IMR-90 (cell line): ENCODE measurements at regions not wholly inside any gene's neighbourhood (a gene's known extent, or its start where the extent isn't known, plus 50 kb on each side); places are given as distances from the start of the nearest gene placed in this dataset.
"Not testable (repeated sequence)": the region's sequence is repeated elsewhere in the genome, so short reads cannot be mapped to it uniquely, and the experiment has no call there.

Experiments used
- ATAC-seq: fragments of 200-7000 bp; cut with Tn5 transposase; 2 replicates; pipeline ENCODE4 v1.9.1; 2020; ENCODE audit warnings: low read depth, mild to moderate bottlenecking, moderate library complexity
- BruUV-seq: library from RNA; stranded (reverse); fragments of 400-500 nt; replicated peaks from 2 replicates; lab custom pipeline; 2021; lab: Mats Ljungman, UMichigan
- CTCF ChIA-PET: fragments of 300-600 bp; formaldehyde crosslinking; extraction: SDS; loops from one replicate; lab custom pipeline; 2021; ENCODE audit warnings: antibody characterized with exemption; lab: Yijun Ruan, JAX
- POLR2A ChIA-PET: fragments of 300-600 bp; sonication (Branson Sonifier 250); formaldehyde crosslinking; loops from one replicate; lab custom pipeline; 2022; ENCODE audit warnings: antibody characterized with exemption; ENCODE audit not compliant: unreplicated experiment; lab: Charles Lee
- DNase-seq: peaks from one replicate; pipeline ENCODE4 v3.0.0; 2013
- H2AFZ ChIP-seq: replicated peaks from 2 replicates; pipeline ENCODE3; 2013; ENCODE audit warnings: low read length, mild to moderate bottlenecking; ENCODE audit not compliant: poor library complexity
- H2AK5ac ChIP-seq: 2 replicates; pipeline ENCODE4 v1.6.1; 2013; ENCODE audit warnings: low read depth, low read length, inconsistent platforms
- H2AK9ac ChIP-seq: replicated peaks from 2 replicates; pipeline ENCODE3; 2013; ENCODE audit warnings: mild to moderate bottlenecking, low read depth, low read length, moderate library complexity; ENCODE audit not compliant: poor library complexity
- H2BK120ac ChIP-seq: 2 replicates; pipeline ENCODE4 v1.6.1; 2013; ENCODE audit warnings: low read depth, low read length, inconsistent platforms
- H2BK15ac ChIP-seq: 3 replicates; pipeline ENCODE4 v1.6.1; 2013; ENCODE audit warnings: low read depth, low read length, inconsistent platforms
- H2BK20ac ChIP-seq: 2 replicates; pipeline ENCODE4 v1.6.1; 2013; ENCODE audit warnings: low read depth, mild to moderate bottlenecking, inconsistent platforms, low read length, moderate library complexity
- H2BK5ac ChIP-seq: 2 replicates; pipeline ENCODE4 v1.6.1; 2013; ENCODE audit warnings: mild to moderate bottlenecking, low read depth, low read length, inconsistent platforms; ENCODE audit not compliant: poor library complexity, severe bottlenecking
- H3K14ac ChIP-seq: replicated peaks from 2 replicates; pipeline ENCODE4 v1.6.1; 2013; ENCODE audit warnings: low read depth, low read length, inconsistent platforms
- H3K18ac ChIP-seq: 2 replicates; pipeline ENCODE4 v1.6.1; 2013; ENCODE audit warnings: low read depth, low read length, control low read depth
- H3K23ac ChIP-seq: 2 replicates; pipeline ENCODE4 v1.6.1; 2013; ENCODE audit warnings: low read depth, low read length, inconsistent platforms
- H3K27ac ChIP-seq: 2 replicates; pipeline ENCODE4 v1.5.1; 2013; ENCODE audit warnings: mild to moderate bottlenecking, control low read depth, low read length; ENCODE audit not compliant: insufficient read depth
- H3K27me3 ChIP-seq: 2 replicates; pipeline ENCODE4 v1.6.1; 2013; ENCODE audit warnings: low read length; ENCODE audit not compliant: control insufficient read depth, insufficient read depth
- H3K36me3 ChIP-seq: 2 replicates; pipeline ENCODE4 v1.6.1; 2013; ENCODE audit warnings: low read length, mixed read lengths; ENCODE audit not compliant: control insufficient read depth, insufficient read depth
- H3K4ac ChIP-seq: 2 replicates; pipeline ENCODE4 v1.6.1; 2013; ENCODE audit warnings: low read depth, low read length, inconsistent platforms
- H3K4me1 ChIP-seq: 2 replicates; pipeline ENCODE4 v1.6.1; 2013; ENCODE audit warnings: low read length, mixed read lengths; ENCODE audit not compliant: control insufficient read depth, insufficient read depth
- H3K4me2 ChIP-seq: 2 replicates; pipeline ENCODE4 v1.6.1; 2013; ENCODE audit warnings: low read depth, mild to moderate bottlenecking, control low read depth, low read length, moderate library complexity
- H3K4me3 ChIP-seq: 2 replicates; pipeline ENCODE4 v1.5.1; 2013; ENCODE audit warnings: low read depth, mild to moderate bottlenecking, control low read depth, low read length, moderate library complexity; ENCODE audit not compliant: insufficient read depth
- H3K56ac ChIP-seq: 2 replicates; pipeline ENCODE4 v1.6.1; 2013; ENCODE audit warnings: low read length, inconsistent platforms; ENCODE audit not compliant: insufficient read depth; ENCODE audit errors: extremely low read depth
- H3K79me1 ChIP-seq, 2 experiments: 2 replicates each; pipeline ENCODE4 v1.6.1; 2013; ENCODE audit warnings: low read length in 2 of 2, inconsistent platforms in 1 of 2, low read depth in 1 of 2
- H3K9ac ChIP-seq: 2 replicates; pipeline ENCODE4 v1.6.1; 2013; ENCODE audit warnings: low read depth, low read length, control low read depth
- H3K9me1 ChIP-seq: 2 replicates; pipeline ENCODE4 v1.6.1; 2013; ENCODE audit warnings: low read length, inconsistent platforms; ENCODE audit not compliant: insufficient read depth
- H3K9me3 ChIP-seq: 2 replicates; pipeline ENCODE4 v1.6.1; 2013; ENCODE audit warnings: low read length; ENCODE audit not compliant: control insufficient read depth, insufficient read depth
- H4K20me1 ChIP-seq: 2 replicates; pipeline ENCODE4 v1.6.1; 2013; ENCODE audit warnings: low read length, inconsistent platforms; ENCODE audit not compliant: insufficient read depth
- H4K5ac ChIP-seq: 2 replicates; pipeline ENCODE4 v1.6.1; 2013; ENCODE audit warnings: mild to moderate bottlenecking, low read depth, low read length, control low read depth
- H4K8ac ChIP-seq, 2 experiments: 2 replicates each; pipeline ENCODE4 v1.6.1; 2013; ENCODE audit warnings: low read depth in 2 of 2, low read length in 2 of 2, control low read depth in 1 of 2, inconsistent platforms in 1 of 2
- H4K91ac ChIP-seq: 2 replicates; pipeline ENCODE4 v1.6.1; 2013; ENCODE audit warnings: low read depth, low read length, inconsistent platforms; ENCODE audit not compliant: insufficient read depth
- WGBS, 2 experiments: methylation state at CpG; one replicate each; pipeline versions ENCODE4 v1.1.5 to v1.1.7; 2013; ENCODE audit warnings: missing lambda C conversion rate in 2 of 2; ENCODE audit not compliant: insufficient read length in 1 of 2; ENCODE audit errors: extremely low coverage in 2 of 2; 5-methylcytosine and 5-hydroxymethylcytosine counted together
- dilution Hi-C: fragments of 300-500 bp; cut with HindIII; formaldehyde crosslinking; loops from one replicate; pipeline ENCODE4 v1.14.3; 2018; ENCODE audit warnings: low sequenced_read_pairs; ENCODE audit not compliant: unreplicated experiment
- in situ Hi-C: fragments of 300-500 bp; cut with MboI; formaldehyde crosslinking; loops from 3 replicates; pipeline ENCODE4 v1.14.3; 2019; ENCODE audit warnings: low sequenced_read_pairs, inconsistent platforms, mixed read lengths
- intact Hi-C: fragments of 100-400 bp; cut with micrococcal nuclease; formaldehyde crosslinking; loops from 2 replicates; pipeline ENCODE4 v1.10.0; 2022

DNA sequence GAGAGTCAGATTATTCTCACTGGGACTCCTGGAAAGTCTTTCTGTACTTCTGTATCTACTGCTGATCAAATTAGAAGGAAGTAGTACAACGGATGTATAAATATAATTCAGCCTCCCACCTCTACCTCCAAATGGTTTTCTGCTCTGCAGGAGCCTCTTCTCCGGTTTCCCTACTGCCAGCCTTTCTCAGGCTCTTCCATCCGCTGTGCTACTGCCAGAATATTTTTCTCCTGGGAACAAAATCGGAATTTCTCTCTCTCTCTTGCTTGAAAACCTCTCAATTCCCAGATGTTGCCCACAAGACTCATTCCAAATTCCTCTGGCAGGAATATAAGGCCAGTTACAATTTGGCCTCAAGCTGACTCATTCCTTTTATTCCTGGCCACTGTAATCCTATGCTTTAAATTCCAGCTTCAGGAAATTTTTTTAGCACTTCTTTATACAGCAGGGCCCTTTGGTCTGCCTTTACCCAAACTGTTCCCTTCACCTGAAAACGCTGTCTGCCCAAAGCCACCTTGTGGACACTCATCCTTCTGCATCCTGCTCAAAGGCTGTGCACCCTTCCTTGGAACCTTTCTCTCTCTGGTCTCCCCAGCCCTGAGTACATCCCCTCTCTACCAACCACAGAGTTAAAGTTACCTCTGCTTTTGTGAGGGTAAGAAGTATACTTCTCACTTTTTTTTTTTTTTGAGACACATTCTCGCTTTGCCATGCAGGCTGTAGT is 1714.6 kb downstream of the KHDRBS2 start:
- H3K23ac ChIP-seq, H4K8ac ChIP-seq, H4K20me1 ChIP-seq, POLR2A ChIA-PET, H3K9me3 ChIP-seq, H3K4me1 ChIP-seq, H2BK5ac ChIP-seq, H3K4me3 ChIP-seq, H3K14ac ChIP-seq, BruUV-seq, H3K9ac ChIP-seq, H2BK15ac ChIP-seq, H2AFZ ChIP-seq, H3K79me1 ChIP-seq, H3K56ac ChIP-seq, H2BK20ac ChIP-seq, H4K91ac ChIP-seq, H3K27ac ChIP-seq, H3K36me3 ChIP-seq, DNase-seq, H2BK120ac ChIP-seq, dilution Hi-C loops, H3K18ac ChIP-seq, ATAC-seq, H4K5ac ChIP-seq, H3K27me3 ChIP-seq, H3K4ac ChIP-seq, H2AK9ac ChIP-seq, in situ Hi-C loops, CTCF ChIA-PET, H3K4me2 ChIP-seq, intact Hi-C loops, H2AK5ac ChIP-seq, H3K9me1 ChIP-seq: not testable (repeated sequence)
- WGBS, 2 experiments = no CpG with 5 or more reads among the region's 6 CpGs

DNA sequence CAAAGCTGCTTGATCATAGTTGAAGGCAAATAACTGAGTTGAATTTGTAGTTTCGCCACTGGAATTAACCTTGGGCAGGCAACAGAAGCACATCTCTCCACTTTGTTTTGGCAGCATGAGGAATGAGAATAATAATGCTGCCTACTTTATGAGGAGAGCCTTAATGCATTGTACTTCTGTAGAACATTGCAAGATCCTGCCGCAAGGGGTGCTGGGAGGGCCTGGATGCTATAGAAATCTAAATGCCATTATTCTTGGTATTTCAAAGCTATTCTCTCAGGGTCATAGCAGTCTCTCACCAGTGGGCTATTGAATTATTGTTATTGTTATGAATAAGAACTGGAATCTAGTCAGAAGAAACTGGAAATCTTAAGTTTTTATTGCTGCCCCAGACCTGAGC is 1715.4 kb downstream of the KHDRBS2 start:
- H2BK5ac ChIP-seq, H3K14ac ChIP-seq, intact Hi-C loops, H3K79me1 ChIP-seq, dilution Hi-C loops, H3K4me1 ChIP-seq, H4K5ac ChIP-seq, H3K9me3 ChIP-seq, H3K27ac ChIP-seq, H2AK5ac ChIP-seq, H3K36me3 ChIP-seq, H3K9me1 ChIP-seq, H2AFZ ChIP-seq, ATAC-seq, H3K27me3 ChIP-seq, H3K18ac ChIP-seq, CTCF ChIA-PET, H2AK9ac ChIP-seq, BruUV-seq, H3K9ac ChIP-seq, in situ Hi-C loops, H2BK20ac ChIP-seq, DNase-seq, H3K56ac ChIP-seq, H2BK15ac ChIP-seq, H2BK120ac ChIP-seq, H4K8ac ChIP-seq, H4K91ac ChIP-seq, H4K20me1 ChIP-seq, H3K4me3 ChIP-seq, H3K23ac ChIP-seq, H3K4me2 ChIP-seq, POLR2A ChIA-PET, H3K4ac ChIP-seq: not testable (repeated sequence)
- WGBS, 2 experiments = 56% methylated on average over 1 of the region's 2 CpGs; no CpG with 5 or more reads in 1 of the 2 experiments
